HG02840 (cell line): ENCODE measurements at regions not wholly inside any gene's neighbourhood (a gene's known extent, or its start where the extent isn't known, plus 50 kb on each side); places are given as distances from the start of the nearest gene placed in this dataset.

Experiments used
- ATAC-seq: cut with Tn5 transposase; IDR thresholded peaks from one replicate; pipeline ENCODE4 v1.9.1; 2021; ENCODE audit warnings: mild to moderate bottlenecking, moderate library complexity, moderate number of reproducible peaks; ENCODE audit not compliant: unreplicated experiment, low FRiP score

- no peak for ATAC-seq
These were observed 72.3 kb downstream of the LINC00237 start for GRCh38 chr20:21033817-21034216.

- ATAC-seq, result no peak
These were observed 74.5 kb downstream of the LINC00237 start for GRCh38 chr20:21031666-21032065.

- ATAC-seq, result no peak
These were observed 76.8 kb downstream of the LINC00237 start for GRCh38 chr20:21029341-21029740.

- ATAC-seq, result no peak
These were observed 77.2 kb downstream of the LINC00237 start for GRCh38 chr20:21028921-21029320.

- ATAC-seq, result no peak
These were observed 77.7 kb downstream of the LINC00237 start for GRCh38 chr20:21028436-21028835.

- ATAC-seq, result no peak
These were observed 78.6 kb downstream of the LINC00237 start for GRCh38 chr20:21027569-21027968.

GRCh38 chr20:21026951-21027350 is 79.2 kb downstream of the LINC00237 start:
- no peak for ATAC-seq

GRCh38 chr20:21024420-21024819 is 81.7 kb downstream of the LINC00237 start:
- ATAC-seq, result no peak

- no peak for ATAC-seq
These were observed 83.2 kb downstream of the LINC00237 start for GRCh38 chr20:21022925-21023324.

- no peak for ATAC-seq
These were observed 84.7 kb downstream of the LINC00237 start for GRCh38 chr20:21021472-21021790.

GRCh38 chr20:21020659-21021471 is 85.3 kb downstream of the LINC00237 start:
- ATAC-seq, result no peak

GRCh38 chr20:21019814-21020658 is 86.1 kb downstream of the LINC00237 start:
- no peak for ATAC-seq

- no peak for ATAC-seq
These were observed 86.7 kb downstream of the LINC00237 start for GRCh38 chr20:21019468-21019813.

GRCh38 chr20:21018576-21018975 is 87.6 kb downstream of the LINC00237 start:
- no peak for ATAC-seq

- ATAC-seq, result no peak
These were observed 88.6 kb downstream of the LINC00237 start for GRCh38 chr20:21017528-21018085.

- ATAC-seq, result no peak
These were observed 89.4 kb downstream of the LINC00237 start for GRCh38 chr20:21016751-21017150.

- no peak for ATAC-seq
These were observed 91.6 kb downstream of the LINC00237 start for GRCh38 chr20:21014528-21014927.

- ATAC-seq, result no peak
These were observed 97.2 kb downstream of the LINC00237 start for GRCh38 chr20:21008951-21009350.

GRCh38 chr20:21006611-21007010 is 99.5 kb downstream of the LINC00237 start:
- ATAC-seq, result no peak

GRCh38 chr20:21004386-21005076 is 101.6 kb downstream of the LINC00237 start:
- no peak for ATAC-seq

GRCh38 chr20:21003902-21004301 is 102.3 kb downstream of the LINC00237 start:
- ATAC-seq, result no peak
